BJ (cell line): ENCODE measurements at regions not wholly inside any gene's neighbourhood (a gene's known extent, or its start where the extent isn't known, plus 50 kb on each side); places are given as distances from the start of the nearest gene placed in this dataset.
"Not testable (repeated sequence)": the region's sequence is repeated elsewhere in the genome, so short reads cannot be mapped to it uniquely, and the experiment has no call there.

Experiments used
- CTCF ChIA-PET: fragments of 350-600 bp; formaldehyde crosslinking; extraction: SDS; loops from one replicate; lab custom pipeline; 2021; ENCODE audit warnings: antibody characterized with exemption, inconsistent platforms; lab: Yijun Ruan, JAX
- POLR2A ChIA-PET: fragments of 300-600 bp; sonication (Branson Sonifier 250); formaldehyde crosslinking; extraction: SDS; loops from one replicate; lab custom pipeline; 2021; ENCODE audit warnings: antibody characterized with exemption; lab: Charles Lee
- DNase-seq: peaks from one replicate; pipeline ENCODE4 v3.0.0-alpha.2; 2011; ENCODE audit warnings: low read depth
- H3K27me3 ChIP-seq: 2 replicates; pipeline ENCODE4 v1.6.0; 2011; ENCODE audit warnings: low read length; ENCODE audit not compliant: control insufficient read depth, insufficient read depth
- H3K36me3 ChIP-seq: 2 replicates; pipeline ENCODE4 v1.5.1; 2011; ENCODE audit warnings: low read length; ENCODE audit not compliant: control insufficient read depth, insufficient read depth
- H3K4me3 ChIP-seq: 2 replicates; pipeline ENCODE4 v1.5.1; 2011; ENCODE audit warnings: low read depth, mild to moderate bottlenecking, control low read depth, low read length
- CTCF ChIP-seq: IDR thresholded peaks from 2 replicates; pipeline ENCODE4 v1.5.1; 2011; ENCODE audit warnings: low read depth, mild to moderate bottlenecking, control low read depth, inconsistent platforms, low read length, moderate library complexity; ENCODE audit not compliant: insufficient read depth

GRCh38 chr3:110324171-110324705 lies 747.4 kb upstream of the NECTIN3 start:
- no peak for DNase-seq
- no peaks in the 10 kb centered on the region for H3K27me3 ChIP-seq
- H3K4me3 ChIP-seq = no peak overlapping the region
- no peak for TF ChIP-seq CTCF
- no peaks in the 10 kb centered on the region for H3K36me3 ChIP-seq
- ChIA-PET CTCF (interaction anchor here (2.1 kb wide), 1 partner anchor 10 kb away, joined by 11 read pairs; no protein-coding TSS in a partner anchor), POLR2A (no interaction called here)

- no peak overlapping the region for H3K4me3 ChIP-seq
- CTCF ChIA-PET = no interaction called here
- TF ChIP-seq CTCF = no peak
- no peaks in the 10 kb centered on the region for H3K36me3 ChIP-seq
- no peak for DNase-seq
- no peaks in the 10 kb centered on the region for H3K27me3 ChIP-seq
- POLR2A ChIA-PET = no interaction called here
These were observed 743.7 kb upstream of the NECTIN3 start for GRCh38 chr3:110327870-110328269.

GRCh38 chr3:110331562-110331961 lies 740.1 kb upstream of the NECTIN3 start:
- H3K36me3 ChIP-seq, DNase-seq, POLR2A ChIA-PET, H3K4me3 ChIP-seq, H3K27me3 ChIP-seq: not testable (repeated sequence)
- CTCF ChIA-PET = interaction anchor here (1.0 kb wide), 1 partner anchor 17 kb away, joined by 3 read pairs; no protein-coding TSS in a partner anchor

- Histone ChIP-seq H3K27me3 (no peaks in the 10 kb centered on the region), H3K4me3 (no peak overlapping the region), H3K36me3 (no peaks in the 10 kb centered on the region)
- TF ChIP-seq CTCF = no peak
- no peak for DNase-seq
- ChIA-PET POLR2A (no interaction called here), CTCF (interaction anchor here (1.2 kb wide), 1 partner anchor 18 kb away, joined by 3 read pairs; no protein-coding TSS in a partner anchor)
These were observed 739.0 kb upstream of the NECTIN3 start for GRCh38 chr3:110332629-110333028.

GRCh38 chr3:110341047-110341446 lies 730.6 kb upstream of the NECTIN3 start:
- no peak for TF ChIP-seq CTCF
- ChIA-PET CTCF (no interaction called here), POLR2A (no interaction called here)
- H3K4me3 ChIP-seq = no peak overlapping the region
- DNase-seq = peak; percentile 23
- no peaks in the 10 kb centered on the region for H3K36me3 ChIP-seq
- no peaks in the 10 kb centered on the region for H3K27me3 ChIP-seq

GRCh38 chr3:110343376-110343775 lies 728.2 kb upstream of the NECTIN3 start:
- CTCF ChIA-PET = no interaction called here
- H3K4me3 ChIP-seq = no peak overlapping the region
- no peak for TF ChIP-seq CTCF
- no peaks in the 10 kb centered on the region for H3K27me3 ChIP-seq
- POLR2A ChIA-PET = no interaction called here
- H3K36me3 ChIP-seq = no peaks in the 10 kb centered on the region
- DNase-seq = no peak
